ENCODE measurements at regions not wholly inside any gene's neighbourhood (a gene's known extent, or its start where the extent isn't known, plus 50 kb on each side); places are given as distances from the start of the nearest gene placed in this dataset.

DNA sequence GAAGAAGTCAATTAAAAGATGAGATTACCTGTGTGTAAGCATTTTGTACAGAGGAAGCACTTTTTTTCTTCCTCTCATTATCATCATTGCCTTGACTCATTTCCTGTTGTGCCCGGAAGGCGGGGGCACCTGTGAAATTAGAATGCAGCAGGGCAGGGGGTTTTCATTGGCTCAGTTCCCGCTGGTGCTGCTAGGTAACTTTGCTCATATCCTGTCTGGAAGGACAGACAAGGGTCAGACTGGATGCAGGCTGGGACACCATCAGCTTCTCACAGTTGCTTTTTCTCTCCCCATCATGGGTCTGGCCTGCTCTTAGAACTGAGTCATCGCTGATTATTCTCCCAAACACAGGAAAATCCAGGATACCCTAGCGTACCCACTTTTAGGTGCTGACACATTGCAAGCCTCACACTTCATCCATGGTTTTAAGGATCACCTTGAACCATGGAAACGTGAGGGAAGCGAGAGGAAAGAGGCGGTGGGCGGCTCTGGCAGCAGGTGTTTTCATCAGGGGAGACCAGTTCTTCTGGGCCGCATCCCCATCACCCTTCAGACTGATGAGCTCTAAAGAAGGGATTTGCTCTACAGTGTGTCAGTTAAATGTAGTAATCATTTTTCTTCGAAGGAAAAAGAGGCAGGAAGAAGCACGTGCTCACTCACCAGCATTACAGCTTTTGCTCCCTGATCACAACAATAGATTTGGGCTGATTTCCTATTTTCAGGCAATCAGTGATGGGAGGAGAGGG lies 195.7 kb upstream of the SASH1 start:
- peak; percentile 97 for DNase-seq (ENCODE audit: low read depth)

DNA sequence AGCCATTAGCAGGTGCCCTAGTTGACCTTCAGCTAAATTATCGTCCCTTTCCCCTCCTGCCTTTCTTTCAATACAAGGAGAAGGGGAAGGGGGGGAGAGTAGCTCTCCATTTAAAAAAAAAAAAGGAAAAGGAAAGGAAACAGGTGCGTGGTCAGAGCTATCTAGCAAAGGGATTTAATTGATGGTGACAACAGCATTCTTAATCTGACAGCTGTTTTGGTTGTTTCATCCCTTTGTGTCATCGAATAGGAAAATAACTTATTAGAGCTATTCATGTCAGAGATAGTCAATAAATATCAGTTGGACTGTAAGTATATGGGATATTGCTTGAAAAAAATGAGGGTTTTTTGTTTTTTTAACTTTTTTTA lies 195.2 kb upstream of the SASH1 start:
- no peak for DNase-seq (ENCODE audit: low read depth)

DNA sequence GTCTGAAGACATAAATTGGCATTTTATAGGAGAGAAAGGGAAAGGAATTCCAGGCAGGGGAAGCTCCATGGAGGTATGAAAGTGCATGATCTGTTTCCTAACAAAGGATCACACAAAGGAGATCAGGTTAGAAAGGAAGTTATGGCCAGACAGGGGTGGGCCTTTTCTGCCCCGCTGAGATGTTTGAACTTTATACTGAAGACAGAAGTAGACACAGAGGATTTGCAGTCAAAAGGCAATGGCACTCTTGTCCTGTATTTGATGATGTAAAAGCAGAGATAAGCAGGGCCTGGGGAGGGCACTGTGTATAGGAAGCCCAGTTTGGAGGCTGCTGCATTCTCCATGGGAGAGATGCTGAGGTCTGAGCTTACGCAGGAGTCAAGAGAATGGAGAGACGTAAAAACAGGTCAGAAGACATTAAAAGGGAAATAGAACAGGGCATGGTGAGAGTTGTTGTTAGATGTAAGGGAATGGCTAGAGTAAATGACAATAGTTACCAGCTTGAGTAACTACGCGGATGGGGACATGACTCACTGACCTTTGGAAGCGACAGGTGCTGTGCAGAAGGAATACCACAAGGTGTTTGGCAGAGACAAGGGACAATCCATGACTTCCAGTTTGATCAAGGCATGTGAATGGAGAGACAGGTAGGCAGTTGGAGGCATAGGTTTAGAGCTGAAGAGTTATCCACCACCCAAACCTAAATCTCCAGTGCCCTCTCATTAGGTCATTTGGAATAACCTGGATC lies 190.6 kb upstream of the SASH1 start:
- no peak for DNase-seq (ENCODE audit: low read depth)

DNA sequence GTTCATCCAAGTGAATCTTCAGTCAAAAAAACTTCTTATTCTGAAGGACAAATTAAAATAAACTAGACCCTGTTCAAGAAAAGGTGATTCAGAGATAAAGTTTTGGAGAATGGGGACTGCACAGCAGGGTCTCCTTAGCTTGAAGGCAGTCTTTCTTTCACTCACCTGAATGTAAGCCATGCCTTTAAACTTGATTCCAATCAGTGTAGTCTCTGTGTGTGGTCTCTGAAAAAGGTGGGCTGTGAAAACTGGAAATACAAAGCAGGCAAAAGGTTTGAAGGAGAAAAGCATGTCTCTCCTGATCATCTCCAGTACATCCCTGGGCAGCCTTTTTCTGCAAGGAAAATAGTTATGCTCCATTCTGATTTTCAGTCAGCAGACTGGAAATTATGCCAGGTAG lies 188.0 kb upstream of the SASH1 start:
- DNase-seq (ENCODE audit: low read depth), result no peak

DNA sequence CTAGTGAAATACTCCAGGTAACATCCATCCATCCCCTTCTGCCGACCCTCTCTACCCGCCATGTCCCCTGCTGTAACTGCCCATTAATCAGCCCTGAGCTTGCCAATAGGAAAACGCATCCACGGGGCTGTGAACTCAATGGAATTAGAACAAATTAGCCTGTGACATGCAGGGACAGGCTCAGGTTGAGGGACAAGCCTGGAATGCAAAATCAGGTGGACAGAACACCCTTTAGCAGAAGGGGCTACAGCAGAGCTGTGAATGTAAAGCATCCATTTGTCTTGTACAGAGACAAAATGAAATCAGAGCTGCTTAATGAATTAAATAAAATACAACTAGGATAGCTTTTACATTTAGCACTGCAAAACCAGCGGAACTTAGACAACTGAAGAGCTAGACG lies 187.3 kb upstream of the SASH1 start:
- DNase-seq (ENCODE audit: low read depth), result no peak

DNA sequence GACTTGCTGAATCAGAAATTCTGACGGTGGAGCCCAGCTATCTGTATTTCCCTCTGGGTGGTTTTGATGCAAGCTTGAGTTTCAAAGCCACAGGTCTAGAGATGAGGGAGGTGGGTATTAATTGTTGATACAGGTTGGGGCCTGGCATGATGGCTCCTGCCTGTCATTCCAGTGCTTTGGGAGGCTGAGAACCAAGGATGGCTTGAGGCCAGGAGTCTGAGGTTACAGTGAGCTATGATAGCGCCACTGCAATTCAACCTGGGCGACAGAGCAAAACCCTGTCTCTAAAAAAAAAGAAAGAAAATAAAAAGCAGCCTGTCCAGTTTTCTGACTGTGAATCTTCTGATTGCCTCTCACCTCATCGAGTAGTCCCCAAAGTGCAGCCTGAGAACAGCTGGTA lies 184.8 kb upstream of the SASH1 start:
- DNase-seq (ENCODE audit: low read depth), result no peak

DNA sequence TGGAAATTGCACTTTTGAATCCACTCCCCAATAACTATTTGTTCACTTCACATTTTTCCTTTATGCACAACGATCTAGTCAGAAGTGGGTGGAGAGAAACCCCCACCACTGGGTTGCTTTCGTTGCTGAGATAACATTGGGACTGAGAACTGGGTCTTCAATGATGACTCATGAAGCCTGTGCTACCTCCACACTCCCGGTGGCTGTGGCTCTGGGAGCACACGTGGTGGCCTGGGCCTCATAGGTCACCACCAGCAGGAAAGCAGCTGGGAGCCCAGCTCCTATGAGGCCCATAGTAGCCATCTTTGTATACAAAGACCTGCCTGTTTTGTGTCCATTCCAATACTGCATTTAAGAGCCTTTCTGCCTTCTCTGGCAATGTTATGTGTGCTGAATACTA lies 178.0 kb upstream of the SASH1 start:
- DNase-seq (ENCODE audit: low read depth), result peak; percentile 45

DNA sequence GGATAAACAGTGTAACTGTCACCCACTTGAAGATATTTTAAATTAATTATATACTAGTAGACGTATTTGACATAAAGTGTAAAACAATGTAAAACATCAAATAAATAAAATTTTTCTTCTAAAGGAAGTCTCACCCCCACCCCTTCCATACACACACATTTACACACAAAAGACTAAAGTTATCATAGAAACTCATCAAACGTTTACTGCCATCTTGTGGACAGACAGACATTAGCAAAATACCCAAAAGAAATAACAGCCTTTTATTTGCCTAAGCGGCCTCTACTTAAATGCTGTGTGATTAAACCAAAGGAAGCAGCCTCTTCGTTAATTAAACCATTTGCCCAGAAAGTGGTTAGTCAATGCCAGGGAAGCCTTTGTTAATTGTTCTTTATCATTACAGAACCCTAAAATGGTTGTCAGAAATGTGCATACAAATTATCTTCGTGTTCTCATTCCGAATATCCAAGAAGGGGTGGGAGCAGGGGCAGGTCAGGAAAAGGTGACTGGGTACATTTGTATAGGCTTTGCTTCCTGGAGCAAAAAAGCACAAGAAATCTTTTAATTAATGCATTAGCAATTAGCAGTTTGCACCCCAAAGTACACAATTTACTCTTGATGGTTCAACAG lies 176.2 kb upstream of the SASH1 start:
- DNase-seq (ENCODE audit: low read depth), result peak; percentile 53

DNA sequence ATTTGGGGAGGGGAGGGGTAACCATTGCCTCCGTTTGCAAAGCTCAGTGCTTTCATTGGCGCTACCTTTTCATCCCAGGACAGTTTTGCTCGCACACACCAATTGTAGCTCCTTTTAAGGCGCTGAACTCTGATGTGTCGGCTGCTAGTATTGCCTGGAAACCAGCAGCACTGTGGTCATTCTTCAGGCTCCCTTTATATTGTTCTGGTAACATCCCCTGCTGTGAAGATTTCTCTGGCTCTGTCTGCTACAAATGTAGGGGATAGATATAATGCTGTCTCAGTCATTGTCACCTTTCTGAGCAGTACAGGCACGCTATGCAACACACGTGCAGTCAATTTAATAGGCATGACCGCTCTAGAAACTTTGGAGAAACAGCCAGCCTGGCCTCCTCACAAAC lies 172.9 kb upstream of the SASH1 start:
- no peak for DNase-seq (ENCODE audit: low read depth)

DNA sequence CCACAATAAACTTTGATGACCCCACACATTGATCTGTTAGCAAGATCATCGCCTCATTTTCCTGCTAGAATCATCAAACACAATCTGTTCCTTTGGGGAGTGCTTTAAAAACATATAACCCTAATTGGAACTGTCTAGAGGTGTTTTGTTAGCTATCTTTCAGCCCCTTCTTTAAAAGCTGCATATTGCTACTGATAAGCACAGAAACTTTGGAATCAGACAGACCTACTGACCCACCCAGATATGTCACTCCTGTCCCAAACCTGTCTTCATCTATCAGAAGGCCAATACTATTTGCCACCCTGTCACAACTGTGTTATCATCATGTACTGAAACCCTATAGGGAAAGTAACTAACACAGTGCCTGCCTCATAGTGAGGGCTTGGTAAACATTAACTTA lies 172.4 kb upstream of the SASH1 start:
- no peak for DNase-seq (ENCODE audit: low read depth)

DNA sequence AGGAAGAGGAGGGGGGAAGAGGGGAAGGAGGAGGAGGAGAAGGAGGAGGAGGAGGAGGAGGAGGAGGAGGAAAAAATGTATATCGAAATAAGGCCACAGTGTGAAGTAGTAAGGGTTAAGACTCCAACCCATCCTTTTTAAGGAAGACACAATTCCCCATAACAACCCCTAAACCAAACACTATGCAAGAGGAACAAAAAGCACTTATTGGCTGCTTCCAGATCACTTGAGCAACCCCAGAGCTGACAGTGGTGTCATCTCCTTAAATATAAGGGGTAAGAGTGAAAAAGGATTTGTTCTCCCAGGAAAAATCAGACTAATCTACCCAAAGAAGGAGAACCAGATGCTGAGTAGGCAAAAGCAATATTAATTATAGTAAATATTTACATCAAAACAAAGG lies 169.1 kb upstream of the SASH1 start:
- no peak for DNase-seq (ENCODE audit: low read depth)

DNA sequence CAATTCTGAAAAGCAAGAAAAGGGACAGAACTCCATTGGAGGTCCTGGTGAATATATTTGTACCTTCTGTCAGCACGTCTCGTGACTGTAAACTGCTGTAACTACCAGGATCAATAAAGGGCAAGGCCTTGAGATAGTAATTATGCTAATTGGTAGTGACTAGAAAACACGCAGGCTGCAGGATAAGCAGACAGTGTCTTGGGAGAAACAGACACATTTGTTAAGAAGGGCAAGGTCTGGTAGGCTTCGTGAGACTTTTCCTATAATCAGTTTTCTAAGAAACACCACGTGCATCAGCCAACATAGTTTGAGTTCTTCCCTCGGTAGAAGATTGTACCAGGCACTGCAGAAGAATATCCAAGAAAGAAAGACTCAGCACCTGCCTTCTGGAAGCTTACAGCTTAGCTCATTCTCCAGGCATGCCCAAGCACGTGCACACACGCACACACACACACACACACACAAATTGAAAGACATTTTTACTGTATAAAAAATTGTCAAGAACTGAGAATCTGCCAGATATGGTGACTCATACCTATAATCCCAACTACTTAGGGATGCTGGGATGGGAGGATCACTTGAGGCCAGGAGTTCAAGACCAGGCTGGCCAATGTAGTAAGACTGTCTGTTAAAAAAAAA lies 167.0 kb upstream of the SASH1 start:
- peak; percentile 16 for DNase-seq (ENCODE audit: low read depth)

DNA sequence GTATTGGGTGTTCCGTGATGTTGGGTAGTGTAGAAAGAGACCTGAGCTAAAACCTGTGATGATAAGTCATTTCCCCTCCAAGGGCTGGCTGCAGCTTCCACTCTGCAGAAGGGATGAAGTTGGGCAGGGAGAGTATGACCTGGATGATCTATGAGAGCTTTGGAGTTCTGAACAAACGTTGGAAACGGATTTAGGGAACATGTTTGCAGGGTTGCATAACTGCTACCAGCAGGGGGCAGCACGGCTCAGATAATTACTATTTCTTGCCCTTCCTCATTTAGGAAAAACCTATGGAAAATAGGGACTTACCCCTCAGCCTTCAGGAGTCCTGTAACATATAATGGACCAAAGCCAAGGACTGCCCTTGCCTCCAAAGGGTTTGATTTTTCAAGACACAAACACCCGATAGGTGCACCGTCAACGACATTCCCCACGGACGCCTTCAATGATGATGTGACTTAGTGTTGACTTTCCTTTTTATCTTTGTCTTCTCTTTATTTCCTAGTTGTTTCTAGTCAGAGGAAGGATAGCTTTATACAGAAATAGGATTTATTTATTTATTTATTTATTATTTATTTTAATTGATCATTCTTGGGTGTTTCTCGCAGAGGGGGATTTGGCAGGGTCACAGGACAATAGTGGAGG lies 164.9 kb upstream of the SASH1 start:
- DNase-seq (ENCODE audit: low read depth), result peak; percentile 47

DNA sequence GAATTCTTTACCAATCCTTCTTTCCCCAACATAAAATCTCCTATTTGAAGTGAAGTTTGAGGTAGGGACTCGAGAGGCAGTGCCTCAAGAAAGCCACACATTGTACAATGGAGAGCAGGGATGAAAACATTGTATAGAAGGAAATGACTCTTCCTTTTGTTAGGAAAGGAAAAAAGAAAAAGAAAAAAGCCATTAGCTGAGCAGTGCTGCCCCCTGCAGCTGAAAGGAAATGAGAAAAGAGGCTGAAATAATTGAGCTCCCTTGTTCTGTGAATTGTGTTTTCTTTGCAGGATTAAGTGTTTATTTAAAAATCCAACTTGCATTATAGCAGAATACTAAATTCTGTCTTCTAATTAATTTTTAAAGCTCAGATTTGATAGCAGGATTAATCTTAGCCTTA lies 162.9 kb upstream of the SASH1 start:
- peak; percentile 44 for DNase-seq (ENCODE audit: low read depth)

DNA sequence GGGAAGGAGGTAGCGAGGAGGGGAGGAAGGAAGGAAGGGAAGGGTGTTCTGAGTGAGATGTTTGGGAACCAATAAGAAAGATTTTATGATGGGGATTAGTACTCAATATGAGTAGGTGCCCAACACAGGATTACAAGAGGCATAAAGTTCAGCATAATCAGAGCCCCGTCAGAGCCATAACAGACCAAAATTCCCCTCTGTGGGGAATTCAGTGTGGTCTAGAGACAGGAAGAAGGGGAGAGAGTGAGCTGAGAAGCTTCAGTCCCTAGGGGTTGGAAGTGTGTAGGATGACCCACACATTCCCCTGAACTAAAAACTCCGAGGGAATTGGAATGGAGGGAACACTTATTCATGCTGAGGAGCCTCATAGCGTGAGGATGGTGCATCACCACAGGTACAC lies 160.3 kb upstream of the SASH1 start:
- DNase-seq (ENCODE audit: low read depth), result no peak

DNA sequence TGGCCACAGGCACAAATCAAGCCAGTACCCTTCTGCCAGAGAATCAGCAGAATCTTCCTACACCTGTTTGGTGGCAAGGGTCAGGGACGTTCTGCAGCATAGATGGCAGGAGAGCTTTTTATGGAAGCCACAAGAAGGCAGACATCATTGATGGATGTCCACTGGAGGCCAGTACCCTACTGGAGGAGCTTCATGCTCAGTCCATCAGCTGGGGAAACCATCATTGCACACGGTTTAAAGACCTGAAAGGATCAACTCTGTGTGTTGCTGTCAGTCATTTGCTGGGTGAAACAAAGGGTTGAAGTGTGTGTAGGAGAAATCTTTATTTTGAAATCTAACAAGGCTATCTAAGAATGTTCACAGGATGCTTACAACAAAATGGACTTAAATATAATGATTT lies 158.9 kb upstream of the SASH1 start:
- no peak for DNase-seq (ENCODE audit: low read depth)

DNA sequence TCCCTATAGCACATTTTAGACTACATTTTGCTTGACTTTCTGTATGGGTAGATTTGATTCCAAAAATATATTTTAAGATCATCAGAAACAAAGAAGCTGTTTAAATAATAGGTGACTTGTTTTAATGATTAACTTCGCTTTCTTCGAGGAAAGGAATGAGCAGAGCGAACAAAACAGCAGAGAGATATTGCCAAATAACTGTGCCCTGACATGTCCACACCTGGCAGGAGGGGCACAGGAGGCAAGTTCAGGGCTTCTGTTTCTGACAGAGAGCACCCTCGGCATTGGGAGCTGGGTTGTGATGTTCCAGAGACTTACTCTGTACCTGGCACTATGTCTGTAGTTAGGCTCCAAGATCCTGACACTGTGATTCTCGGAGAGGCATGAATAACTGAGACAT lies 155.7 kb upstream of the SASH1 start:
- no peak for DNase-seq (ENCODE audit: low read depth)

DNA sequence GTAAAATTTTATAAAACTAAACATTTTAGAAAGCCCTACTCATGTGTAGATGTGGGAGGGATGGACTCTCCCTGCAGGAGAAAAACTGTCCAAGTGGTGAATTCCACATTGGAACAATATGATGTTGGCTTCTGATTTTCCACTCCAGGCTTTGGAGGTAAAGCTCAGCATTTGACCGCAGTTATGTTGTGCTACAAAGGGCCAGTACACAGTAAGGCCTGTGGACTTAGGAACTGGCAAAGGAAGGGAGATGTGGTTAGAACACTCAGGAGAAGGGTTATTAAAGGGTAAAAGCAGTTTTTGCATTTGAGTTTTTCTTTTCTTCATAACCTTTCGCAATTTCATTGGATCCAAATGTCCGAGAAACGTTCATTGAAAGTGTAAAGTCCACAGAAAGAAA lies 150.3 kb upstream of the SASH1 start:
- DNase-seq (ENCODE audit: low read depth), result no peak

DNA sequence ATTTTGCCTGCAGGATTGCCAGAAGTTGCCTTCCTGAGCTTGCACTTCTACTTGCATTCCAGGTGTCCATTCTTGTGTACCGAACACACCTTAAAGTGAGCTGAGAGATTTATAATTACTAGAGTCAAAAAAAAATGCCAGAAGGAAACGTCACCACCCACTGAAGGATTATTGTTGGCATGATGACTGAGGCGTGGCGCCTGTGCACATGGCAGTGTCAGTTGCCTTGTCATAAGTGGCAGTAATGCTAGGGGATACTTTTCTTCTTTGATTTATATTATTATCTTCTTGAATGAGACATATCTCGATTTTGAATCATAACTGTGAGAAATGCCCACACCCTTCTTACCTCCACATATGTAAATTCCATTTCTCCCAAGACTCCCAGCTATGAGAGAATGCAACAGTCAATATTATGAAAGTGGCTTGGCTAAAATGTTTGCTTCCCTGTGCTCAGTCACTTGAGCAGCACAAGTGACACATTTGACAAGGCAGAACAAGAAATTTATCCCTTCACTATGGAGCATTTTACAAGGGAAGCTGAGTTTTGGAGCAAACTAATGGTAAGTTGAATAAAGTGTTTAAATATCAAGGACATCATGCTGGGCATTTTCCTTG lies 149.5 kb upstream of the SASH1 start:
- no peak for DNase-seq (ENCODE audit: low read depth)

DNA sequence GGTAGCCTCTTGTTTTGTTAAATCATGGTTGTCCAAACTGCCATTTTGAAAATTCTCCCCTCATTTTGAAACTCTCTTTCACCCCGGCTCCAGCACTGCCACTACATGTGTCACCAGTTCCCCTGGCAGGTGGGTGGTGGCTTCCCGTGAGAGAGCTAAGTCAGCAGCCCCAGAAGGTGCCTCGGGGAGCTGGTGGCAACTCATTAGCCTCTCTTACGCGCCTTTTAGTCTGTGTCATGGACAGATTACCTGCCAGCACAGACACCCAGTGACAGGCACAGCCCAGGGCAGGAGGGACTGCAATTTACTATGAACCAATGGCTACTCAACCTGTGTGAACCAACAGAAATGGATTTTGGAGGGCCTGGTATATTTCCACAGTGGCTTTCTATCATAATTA lies 147.1 kb upstream of the SASH1 start:
- DNase-seq (ENCODE audit: low read depth), result no peak

DNA sequence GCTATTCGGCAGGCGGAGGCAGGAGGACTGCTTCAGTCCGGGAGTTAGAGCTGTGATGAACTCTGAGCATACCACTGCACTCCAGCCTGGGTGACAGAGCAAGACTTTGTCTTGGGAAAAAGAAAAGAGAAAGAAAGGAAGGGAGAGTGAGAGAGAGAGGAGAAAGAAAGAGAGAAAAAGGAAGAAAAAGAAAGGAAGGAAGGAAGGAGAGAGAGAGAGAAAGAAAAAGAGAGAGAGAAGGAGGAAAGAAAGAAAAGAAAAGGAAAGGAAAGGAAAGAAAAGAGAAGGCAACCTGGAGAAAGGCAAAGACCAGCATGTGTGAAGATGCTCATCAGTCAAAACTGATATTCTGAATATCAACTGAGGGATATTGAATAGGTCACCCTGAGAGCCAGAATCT lies 143.1 kb upstream of the SASH1 start:
- no peak for DNase-seq (ENCODE audit: low read depth)
